ENCODE measurements at regions not wholly inside any gene's neighbourhood (a gene's known extent, or its start where the extent isn't known, plus 50 kb on each side); places are given as distances from the start of the nearest gene placed in this dataset.

- TF ChIP-seq CTCF (IDR thresholded peaks at IDR 0.05 in 2 of 3, conservative IDR thresholded peaks at IDR 0.05 in 1 of 3; ENCODE audit: borderline replicate concordance in 1 of 3, insufficient read depth in 1 of 3, low read depth in 2 of 3, low read length in 2 of 3) (no peak), SRF (IDR thresholded peaks at IDR 0.05; ENCODE audit: low read depth) (no peak), CEBPB (IDR thresholded peaks at IDR 0.05; ENCODE audit: low read depth) (no peak), EZH2 (IDR thresholded peaks at IDR 0.05) (no peak), EZH2phosphoT487 (IDR thresholded peaks at IDR 0.05; ENCODE audit: borderline replicate concordance) (no peak), POLR2A (IDR thresholded peaks at IDR 0.05; ENCODE audit: borderline replicate concordance, extremely low read depth, insufficient read depth, insufficient read length) (no peak), RAD21 (IDR thresholded peaks at IDR 0.05; ENCODE audit: low read depth) (no peak), POLR2AphosphoS5 (IDR thresholded peaks at IDR 0.05; ENCODE audit: low read depth, low read length) (no peak), ZNF274 (IDR thresholded peaks at IDR 0.05; ENCODE audit: low read depth, low read length) (no peak), JUND (IDR thresholded peaks at IDR 0.05) (no peak)
- TF ChIP-seq, protein P1, sequence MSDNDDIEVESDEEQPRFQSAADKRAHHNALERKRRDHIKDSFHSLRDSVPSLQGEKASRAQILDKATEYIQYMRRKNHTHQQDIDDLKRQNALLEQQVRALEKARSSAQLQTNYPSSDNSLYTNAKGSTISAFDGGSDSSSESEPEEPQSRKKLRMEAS (IDR thresholded peaks at IDR 0.05), result no peak
- TF ChIP-seq, protein P2, sequence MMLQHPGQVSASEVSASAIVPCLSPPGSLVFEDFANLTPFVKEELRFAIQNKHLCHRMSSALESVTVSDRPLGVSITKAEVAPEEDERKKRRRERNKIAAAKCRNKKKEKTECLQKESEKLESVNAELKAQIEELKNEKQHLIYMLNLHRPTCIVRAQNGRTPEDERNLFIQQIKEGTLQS (IDR thresholded peaks at IDR 0.05), result no peak
Observed at GRCh38 chr2:157971702-157972101, 95.6 kb upstream of the ACVR1 start.
